ENCODE measurements at regions not wholly inside any gene's neighbourhood (a gene's known extent, or its start where the extent isn't known, plus 50 kb on each side); places are given as distances from the start of the nearest gene placed in this dataset.

- TF ChIP-seq EZH2 (IDR thresholded peaks at IDR 0.05; ENCODE audit: borderline replicate concordance, insufficient read depth, low read length, poor library complexity, severe bottlenecking) (no peak), REST (IDR thresholded peaks at IDR 0.05; ENCODE audit: borderline replicate concordance) (no peak), CTCF (IDR thresholded peaks at IDR 0.05; ENCODE audit: poor library complexity, severe bottlenecking) (no peak), TAF1 (IDR thresholded peaks at IDR 0.05; ENCODE audit: low read depth) (no peak)
These were observed 351.7 kb upstream of the CDH7 start for GRCh38 chr18:65399091-65399490.

All from neural cell (in vitro differentiated cells).